K562 (cell line): ENCODE measurements at regions not wholly inside any gene's neighbourhood (a gene's known extent, or its start where the extent isn't known, plus 50 kb on each side); places are given as distances from the start of the nearest gene placed in this dataset.

ENCODE experiments used
- DDX20 ChIP-seq: fragments of 450-650 bp; IDR thresholded peaks from 2 replicates; pipeline ENCODE4 v1.6.1; 2016; ENCODE audit warnings: missing genetic modification characterization, low read depth, mild to moderate bottlenecking, missing compliant biosample characterization, moderate library complexity
- MEF2A ChIP-seq: IDR thresholded peaks from 2 replicates; pipeline ENCODE4 v1.6.1; 2011; ENCODE audit warnings: low read depth, mild to moderate bottlenecking, low read length, moderate library complexity; ENCODE audit not compliant: control insufficient read depth
- MTF1 ChIP-seq: fragments of 250-450 bp; sonication (Bioruptor Pico); IDR thresholded peaks from 2 replicates; pipeline ENCODE4 v1.9.0; 2021; ENCODE audit warnings: moderate library complexity, mild to moderate bottlenecking, inconsistent platforms, borderline replicate concordance
- RFX5 ChIP-seq: IDR thresholded peaks from 2 replicates; pipeline ENCODE4 v1.6.1; 2011; ENCODE audit warnings: low read depth, mild to moderate bottlenecking, improper control_type of control experiment, low read length
- RUNX1 ChIP-seq: sonication (generic); IDR thresholded peaks from 2 replicates; pipeline ENCODE4 v1.6.1; 2016; ENCODE audit warnings: antibody characterized with exemption, low read depth
- SAP30 ChIP-seq: fragments of 200-600 bp; sonication (generic); IDR thresholded peaks from 2 replicates; pipeline ENCODE4 v1.6.1; 2012; ENCODE audit warnings: borderline replicate concordance, low read depth, mild to moderate bottlenecking, moderate library complexity, low read length, control low read depth, inconsistent platforms; ENCODE audit not compliant: insufficient read depth, poor library complexity, severe bottlenecking
- TF ChIP-seq, protein P1 (sequence below): fragments of 250-450 bp; sonication (Bioruptor Pico); IDR thresholded peaks from 2 replicates; pipeline ENCODE4 v1.4.0; 2020; ENCODE audit warnings: mild to moderate bottlenecking, moderate library complexity

DNA sequence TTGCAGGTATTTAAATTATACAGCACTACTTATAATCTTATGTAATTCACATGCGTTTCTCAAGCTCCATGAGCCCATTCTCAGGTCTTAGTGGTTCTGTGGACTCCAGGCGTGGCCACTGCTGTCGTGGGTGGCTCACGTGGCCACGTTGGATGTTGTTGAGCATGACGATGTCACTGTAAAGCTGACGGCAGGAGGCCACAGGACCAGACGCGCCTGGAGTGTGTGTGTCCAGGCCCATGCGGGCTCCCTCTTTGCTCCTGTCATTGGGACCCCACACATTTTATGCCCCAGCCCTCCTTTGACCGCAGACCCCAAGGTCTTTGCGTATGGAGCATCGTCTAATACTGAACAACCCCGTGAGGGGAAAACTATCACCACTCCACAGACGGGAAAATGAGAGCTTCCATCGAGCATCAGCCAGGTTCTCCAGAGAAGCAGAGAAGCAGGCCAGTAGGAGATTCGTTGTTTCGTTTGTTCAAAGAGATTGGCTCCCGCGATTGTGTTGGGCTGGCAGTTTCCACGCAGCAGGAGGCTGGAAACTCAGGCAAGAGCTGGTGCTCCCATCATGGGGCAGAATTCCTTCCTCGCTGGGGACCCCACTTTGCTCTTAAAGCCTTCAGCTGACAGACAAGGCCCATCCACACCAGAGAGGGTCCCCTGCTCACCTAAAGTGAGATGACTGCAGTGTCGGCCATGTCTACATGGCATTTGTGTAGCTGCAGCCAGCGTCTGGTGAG, 129.3 kb upstream of the SPACA7 start (continued):
- TF ChIP-seq SAP30: no peak
- no peak for TF ChIP-seq RUNX1
- TF ChIP-seq MTF1 (CRISPR knock-in tag): no peak
- TF ChIP-seq MEF2A: no peak
- TF ChIP-seq RFX5: no peak
- TF ChIP-seq DDX20: no peak
- TF ChIP-seq, protein P1, sequence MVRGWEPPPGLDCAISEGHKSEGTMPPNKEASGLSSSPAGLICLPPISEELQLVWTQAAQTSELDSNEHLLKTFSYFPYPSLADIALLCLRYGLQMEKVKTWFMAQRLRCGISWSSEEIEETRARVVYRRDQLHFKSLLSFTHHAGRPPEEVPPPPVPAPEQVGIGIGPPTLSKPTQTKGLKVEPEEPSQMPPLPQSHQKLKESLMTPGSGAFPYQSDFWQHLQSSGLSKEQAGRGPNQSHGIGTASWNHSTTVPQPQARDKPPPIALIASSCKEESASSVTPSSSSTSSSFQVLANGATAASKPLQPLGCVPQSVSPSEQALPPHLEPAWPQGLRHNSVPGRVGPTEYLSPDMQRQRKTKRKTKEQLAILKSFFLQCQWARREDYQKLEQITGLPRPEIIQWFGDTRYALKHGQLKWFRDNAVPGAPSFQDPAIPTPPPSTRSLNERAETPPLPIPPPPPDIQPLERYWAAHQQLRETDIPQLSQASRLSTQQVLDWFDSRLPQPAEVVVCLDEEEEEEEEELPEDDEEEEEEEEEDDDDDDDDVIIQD: no peak
